HuH-7.5 (cell line): ENCODE measurements at regions not wholly inside any gene's neighbourhood (a gene's known extent, or its start where the extent isn't known, plus 50 kb on each side); places are given as distances from the start of the nearest gene placed in this dataset.

ENCODE experiments used
- DNase-seq: peaks from one replicate; pipeline ENCODE4 v3.0.0; 2011; ENCODE audit warnings: low spot score

DNA sequence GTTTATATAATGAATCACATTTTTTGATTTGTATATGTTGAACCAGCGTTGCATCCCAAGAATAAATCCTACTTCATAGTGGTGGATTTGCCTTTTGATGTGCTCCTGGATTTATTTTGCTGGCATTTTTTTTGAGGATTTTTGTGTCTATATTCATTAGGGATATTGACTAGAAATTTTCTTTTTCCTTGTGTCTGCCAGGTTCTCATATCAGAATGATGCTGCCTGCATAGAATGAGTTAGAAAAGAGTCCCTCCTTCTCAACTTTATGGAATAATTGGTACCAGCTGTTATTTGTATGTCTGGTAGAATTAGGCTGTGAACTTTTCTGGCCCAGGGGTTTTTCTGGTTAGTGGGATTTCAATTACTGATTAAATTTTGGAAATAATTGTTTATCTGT is 457.4 kb upstream of the DSEL start:
- no peak for DNase-seq

DNA sequence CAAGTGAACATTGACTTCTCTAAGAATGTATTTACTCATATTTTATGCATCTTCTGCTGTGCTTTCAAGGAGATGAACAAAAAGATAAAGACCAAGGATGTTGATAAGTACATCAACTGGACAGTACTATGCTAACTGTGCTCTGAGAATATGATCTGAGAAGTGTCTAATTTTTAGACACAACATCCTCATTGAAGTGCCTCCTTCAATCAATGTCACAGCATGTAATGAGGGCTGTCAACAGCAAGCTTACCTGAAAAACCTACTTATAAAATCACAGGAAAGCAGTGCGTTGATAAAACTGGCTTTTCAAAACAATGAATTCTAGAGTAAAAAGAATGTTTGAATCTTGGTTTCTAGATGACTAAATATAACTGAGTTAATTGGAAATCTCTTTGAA is 452.9 kb upstream of the DSEL start:
- DNase-seq: no peak

DNA sequence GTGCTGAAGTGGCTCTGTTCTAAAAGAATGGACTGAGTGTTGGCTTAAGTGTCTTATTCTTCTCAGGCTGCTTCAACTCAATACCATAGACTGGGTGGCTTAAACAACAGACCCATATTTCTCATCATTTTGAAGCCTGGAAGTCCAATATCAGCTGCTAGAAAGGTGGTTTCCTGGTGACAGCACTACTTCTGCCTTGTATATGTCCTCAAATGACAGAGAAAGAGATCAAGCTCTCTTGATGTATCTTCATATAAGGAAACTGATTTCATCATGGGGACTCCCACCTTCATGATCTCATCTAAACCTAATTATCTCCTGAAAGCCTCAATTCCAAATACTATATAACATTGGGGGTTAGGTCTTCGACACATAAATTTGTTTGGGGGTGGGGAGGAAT is 449.7 kb upstream of the DSEL start:
- no peak for DNase-seq

DNA sequence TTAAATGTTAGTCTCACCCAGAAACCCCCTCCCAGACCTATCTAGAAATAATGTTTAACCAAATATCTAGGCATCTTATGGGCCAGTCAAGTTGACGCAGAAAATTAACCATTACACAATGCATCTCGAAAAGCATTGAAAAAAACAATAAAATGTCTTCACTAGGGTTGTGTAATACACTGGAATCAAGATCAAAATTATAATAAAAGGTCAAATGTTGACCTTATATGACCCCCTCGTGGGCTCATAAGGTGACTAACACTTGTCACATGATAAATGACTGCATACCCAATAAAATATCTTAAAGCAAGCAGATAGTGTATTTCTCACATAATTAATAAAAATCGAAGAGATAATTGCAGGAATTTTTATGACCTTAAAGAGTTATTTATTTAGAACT is 447.9 kb upstream of the DSEL start:
- no peak for DNase-seq

DNA sequence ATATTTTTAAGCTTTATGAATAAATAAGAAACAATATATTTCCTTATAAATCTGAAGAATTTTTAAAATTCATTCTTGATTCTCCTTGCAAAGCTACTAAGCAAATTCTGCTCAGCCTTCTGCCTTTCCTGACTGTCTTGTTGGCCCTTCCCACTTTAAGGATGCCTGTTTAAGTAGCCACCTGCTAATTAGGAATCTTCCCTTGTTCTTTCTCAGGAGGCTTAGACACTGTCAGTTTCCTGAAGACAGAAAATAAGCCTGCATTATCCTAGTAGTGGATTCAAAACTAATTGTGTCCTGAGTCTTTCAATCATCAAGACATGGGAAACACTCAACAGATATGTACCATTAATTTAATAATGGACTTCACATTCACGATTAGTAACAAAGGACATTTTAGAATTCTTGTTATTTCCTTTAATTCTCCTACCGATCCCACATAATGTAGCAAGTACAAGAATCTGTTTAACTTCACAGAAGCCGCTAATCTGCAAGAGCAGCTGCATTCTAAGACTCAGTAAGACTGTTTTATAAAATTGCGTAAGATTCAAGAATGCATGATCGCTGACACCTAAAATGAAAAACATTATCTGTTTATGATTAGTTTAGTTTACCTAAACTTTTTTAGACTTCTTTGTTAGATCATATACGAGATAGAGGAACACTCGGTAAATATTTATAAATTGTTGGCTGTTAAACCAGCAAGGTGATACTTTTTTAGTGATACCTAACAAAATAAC is 445.4 kb upstream of the DSEL start:
- DNase-seq: no peak

DNA sequence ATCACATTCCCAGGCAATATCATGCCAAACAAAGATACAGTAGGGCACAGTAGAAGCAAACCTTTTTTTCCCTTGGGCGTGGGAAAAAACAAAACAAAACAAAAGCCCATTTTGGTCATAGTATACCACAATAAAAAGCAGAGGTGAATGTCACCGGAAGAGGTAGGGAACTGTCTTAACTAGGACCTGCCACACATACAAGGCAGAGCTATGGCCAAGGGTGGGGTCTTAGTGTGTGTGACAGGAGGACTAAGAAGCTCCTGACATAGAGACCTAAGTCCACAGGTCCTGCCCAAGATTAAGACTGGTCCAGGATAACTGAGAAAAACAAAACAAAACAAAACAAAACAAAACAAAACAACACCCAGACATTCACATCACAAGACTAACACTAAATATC is 441.2 kb upstream of the DSEL start:
- DNase-seq: no peak

DNA sequence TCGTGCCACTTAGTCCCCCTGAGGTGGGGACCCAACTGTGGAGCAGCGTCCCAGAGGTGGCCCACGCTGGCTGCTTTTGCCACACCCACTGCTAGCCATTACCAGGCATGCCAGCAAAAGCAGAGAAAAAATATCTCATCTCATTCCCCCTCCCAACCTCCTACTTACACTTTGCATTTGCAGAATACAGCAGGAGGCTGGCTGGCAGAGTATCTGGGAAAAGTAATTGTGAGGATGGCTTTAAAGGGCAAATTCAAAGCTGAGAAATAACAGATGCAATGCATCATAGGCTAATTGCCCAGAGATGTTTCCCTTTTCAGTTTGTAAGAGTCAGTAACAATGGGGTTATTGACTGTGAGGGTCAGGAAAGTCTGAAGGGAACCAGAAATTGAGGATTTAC is 438.1 kb upstream of the DSEL start:
- no peak for DNase-seq

DNA sequence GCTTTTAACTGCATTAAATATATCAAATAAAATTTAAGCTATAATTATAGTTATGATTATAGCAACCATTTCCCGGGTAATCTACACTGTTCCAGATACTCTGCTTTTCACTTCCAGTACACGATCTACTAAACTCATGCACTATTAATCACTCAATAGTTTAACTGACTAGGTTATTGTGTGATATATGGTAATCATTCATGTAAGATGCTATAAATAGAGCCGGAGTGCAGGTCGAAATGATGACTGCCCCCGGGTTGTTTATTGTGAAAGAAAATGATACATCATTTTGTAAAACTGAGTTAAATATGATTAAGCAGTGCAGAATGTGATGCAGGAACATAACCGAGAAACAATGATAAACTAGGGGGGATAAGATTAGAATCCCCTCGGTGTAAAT is 434.6 kb upstream of the DSEL start:
- no peak for DNase-seq

DNA sequence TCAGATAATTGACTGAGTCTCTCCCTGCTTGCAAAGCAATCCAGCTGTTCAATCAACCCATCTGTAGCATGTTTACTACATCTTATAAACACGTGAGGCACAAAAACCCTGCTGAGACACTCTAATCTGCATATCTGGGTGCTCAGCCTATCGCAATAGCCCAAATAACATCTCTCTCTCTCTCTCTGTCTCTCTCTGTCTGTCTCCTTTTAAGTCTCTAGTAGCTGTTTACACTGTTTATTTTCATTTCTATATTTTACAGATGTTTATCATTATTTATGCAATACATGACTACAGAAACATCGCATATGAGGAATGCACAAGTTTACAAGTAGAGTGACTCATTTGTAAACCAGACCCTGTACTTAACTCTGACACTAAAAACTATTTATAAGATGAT is 422.1 kb upstream of the DSEL start:
- DNase-seq: no peak

DNA sequence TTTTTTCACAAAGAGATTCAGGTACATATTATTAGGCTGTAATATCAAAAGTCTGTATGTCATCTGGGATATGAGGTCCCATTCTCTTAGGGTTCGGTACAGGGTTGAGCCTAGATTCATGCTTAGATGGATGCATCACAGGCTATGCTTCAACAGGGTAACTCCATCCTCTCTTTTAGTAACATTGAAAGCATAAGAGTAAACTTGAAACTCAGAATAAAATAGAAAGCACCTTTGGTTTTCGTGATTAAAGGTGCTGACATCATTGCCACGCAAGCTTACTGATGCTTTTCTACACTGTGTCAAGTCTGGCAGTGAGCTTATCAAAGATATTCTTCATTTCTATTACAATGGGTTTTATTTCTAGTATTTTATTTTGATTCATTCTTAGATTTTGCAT is 419.1 kb upstream of the DSEL start:
- no peak for DNase-seq

DNA sequence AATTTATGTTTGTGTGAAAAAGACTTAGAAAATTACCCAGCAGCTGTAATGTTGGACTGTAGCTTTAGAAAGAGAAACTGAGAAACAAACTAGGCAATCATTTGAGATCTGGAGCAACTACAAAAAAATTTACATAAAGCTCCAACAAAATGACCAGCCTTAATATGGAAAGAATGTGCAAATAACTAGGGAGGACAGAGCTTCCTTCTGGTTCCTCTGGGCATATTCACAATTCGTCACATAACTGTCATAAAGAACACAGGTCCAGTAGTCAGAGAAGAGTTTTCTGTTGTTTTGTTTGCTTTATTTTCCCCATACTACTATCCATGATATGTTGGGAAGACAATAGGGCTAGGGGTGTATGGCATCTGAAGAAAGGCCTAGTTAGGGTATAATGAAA is 416.8 kb upstream of the DSEL start:
- DNase-seq: no peak

DNA sequence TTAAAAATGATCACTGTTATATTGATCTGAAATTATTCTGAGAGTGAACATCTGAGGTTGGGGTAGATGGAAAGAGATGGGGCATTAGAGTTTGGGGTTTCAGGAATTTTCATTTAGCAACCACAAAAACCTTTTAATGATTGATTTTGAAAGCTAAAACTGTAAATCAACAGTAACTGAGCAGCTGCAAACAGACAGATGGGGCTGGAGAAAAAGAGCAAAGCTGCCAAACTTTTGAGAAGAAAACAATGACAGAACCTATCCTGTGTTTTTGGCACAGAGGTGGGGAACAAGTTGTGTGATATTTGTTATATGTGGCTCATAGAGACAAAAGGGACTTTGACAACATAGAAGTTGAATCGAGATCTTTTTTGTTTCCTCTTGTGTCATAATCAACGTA is 415.8 kb upstream of the DSEL start:
- no peak for DNase-seq

DNA sequence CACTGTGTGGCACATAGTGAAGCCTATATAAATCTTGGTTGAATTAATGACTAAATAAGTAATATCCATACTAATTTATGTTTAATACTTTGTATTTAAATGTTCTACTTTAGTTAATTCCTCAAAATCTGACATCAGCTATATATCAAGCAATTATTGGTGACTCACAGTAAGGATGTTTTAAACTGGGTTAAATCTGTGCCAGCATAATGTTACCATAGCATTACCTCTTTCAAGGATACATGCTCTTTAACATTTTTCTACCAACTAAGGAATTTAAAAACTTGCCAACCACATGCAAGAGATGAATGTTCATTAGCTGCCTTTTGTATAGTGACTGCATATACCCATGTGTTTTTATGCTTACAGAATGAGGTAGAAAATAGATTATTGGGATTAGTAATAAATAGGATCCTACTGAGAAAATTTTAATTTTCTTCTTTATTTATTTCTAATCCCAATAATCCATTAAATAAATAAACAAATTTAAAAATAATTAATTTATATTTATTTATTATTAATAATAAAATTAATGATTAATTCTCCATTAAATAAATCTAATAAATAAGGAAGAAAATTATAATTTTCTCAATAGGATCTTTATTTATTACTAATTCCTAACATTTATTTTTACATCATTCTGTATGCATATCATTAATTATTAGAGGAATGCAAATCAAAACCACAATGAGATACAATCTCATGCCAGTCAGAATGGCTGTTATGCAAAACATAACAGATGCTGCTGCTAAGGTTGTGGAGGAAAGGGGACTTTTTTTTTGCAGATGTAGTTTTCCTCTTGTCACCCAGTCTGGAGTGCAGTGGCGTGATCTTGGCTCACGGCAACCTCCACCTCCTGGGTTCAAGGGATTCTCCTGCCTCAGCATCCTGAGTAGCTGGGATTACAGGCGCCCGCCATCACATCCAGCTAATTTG is 410.7 kb upstream of the DSEL start:
- DNase-seq: no peak

DNA sequence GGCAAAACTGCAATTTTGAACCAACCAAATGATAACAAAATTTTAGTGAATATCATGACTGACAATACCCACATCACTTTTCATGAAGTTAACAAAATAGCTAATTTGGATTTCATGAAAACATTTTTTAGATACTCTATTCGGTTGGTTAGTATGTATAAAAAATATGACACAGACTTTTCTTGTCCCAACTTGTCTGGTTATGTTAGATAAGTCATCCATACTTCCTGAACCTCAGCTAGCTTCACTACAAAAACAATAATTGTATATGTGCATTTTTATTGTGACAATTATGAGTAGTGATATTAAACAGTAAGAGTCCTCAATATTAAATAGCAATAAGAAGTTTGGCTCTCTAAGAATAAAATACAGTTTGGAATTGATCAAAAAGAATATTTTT is 408.1 kb upstream of the DSEL start:
- DNase-seq: no peak

DNA sequence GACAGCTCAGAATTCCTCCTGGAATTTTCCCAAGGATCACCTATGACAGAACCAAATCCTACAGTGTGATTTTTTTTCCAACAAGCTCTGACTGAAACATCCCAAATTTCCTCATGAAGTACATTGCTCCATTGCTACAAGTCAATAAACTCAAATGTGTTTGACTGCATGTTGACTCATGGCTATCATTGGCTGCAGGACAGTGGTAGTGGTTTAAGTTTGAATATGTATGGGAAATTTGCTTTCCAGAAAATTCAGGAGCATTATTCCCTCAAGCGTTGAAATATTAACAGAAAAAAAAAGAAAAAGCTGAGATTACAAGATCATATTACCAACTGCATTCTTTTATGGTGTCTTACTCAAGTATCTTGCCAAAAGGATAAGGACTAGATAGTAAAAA is 402.8 kb upstream of the DSEL start:
- no peak for DNase-seq

DNA sequence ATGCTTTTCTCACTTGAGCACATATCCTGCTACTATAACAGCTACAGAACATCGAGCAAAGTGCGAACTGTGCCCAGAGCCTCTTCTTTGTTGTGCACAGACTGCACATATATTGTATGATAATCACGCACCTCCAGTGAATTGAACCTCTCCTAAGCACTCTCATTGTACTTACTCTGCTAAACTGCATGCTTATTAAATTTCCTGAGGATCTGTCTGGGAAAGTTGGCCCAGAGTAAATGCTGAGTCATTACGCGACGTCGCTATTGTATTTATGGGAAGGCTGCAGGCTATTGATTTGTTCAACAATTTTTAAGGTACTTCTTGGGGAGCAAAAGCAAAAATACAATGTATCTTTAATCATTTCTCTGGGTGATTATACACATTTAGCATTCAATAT is 399.6 kb upstream of the DSEL start:
- no peak for DNase-seq

DNA sequence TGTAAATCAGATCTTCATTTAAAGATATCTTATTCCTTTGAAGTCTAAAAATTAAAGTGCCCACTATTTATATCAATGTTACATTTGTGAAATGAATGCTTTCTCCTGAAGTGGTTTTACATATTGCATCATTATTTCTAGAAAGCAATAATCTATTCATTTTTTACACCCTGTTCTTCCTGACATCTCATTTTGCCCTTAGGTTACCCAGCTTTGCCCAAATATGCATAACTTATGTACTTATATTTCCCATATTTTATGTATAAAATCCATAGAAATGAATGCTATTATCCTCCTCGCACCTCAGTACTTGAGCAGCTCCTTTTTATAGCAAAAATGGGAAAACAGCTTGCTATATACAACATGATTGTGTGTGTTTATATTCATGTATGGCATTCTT is 396.5 kb upstream of the DSEL start:
- no peak for DNase-seq

DNA sequence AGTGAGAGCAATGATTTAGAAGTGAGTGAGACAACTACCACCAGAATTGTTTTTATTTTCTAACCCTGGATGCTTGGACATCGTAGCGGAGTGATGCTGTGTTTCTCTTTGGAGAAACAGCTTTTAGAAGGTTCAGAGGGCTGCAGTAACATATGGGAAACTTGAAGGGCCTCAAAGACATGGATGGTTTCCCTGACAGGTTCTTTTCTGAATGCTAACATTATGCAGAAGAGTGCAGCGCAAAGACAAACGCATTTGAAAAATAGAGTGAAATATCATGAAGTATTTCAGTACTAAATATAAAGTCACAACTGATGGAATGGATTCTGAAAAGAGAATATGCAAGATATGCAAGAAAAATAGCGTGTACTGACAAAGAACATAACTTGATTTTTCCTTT is 385.1 kb upstream of the DSEL start:
- DNase-seq: no peak

DNA sequence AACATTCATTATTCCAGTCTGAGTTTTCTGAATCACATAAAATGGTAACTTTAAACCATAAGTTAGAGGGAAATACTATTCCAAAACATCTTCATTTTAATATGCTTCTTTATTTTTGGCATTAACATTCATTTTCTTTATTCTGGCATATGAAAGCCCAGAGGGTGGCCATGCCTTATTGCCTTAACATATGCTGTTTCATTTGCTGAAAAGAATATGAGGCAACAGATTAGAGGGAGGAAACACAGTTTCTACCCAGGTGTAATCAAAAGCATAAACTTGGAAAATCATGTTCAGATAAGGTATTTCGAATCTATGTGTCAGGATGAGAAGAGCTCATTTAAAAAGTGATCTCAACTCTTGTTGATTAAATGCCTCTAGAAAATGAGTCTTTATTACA is 379.9 kb upstream of the DSEL start:
- DNase-seq: no peak

DNA sequence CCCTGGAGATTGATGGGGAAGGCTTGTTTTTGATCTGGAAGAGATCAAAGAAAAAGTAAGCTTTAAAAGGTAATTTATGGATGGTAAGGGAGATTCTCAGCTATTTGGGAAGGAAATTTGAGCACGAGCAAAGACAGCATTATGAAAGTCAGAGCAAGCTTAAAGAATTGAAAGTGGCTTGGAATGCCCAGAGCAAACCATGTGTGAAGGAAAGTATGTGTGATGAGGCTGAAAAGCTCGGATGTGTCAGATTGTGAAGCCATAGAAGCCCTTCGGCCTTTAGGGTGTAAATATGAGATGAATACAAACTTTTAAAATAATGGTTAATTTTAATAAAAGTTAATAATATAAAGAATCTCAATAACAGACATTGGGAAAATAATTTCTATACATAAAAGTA is 377.4 kb upstream of the DSEL start:
- DNase-seq: no peak

DNA sequence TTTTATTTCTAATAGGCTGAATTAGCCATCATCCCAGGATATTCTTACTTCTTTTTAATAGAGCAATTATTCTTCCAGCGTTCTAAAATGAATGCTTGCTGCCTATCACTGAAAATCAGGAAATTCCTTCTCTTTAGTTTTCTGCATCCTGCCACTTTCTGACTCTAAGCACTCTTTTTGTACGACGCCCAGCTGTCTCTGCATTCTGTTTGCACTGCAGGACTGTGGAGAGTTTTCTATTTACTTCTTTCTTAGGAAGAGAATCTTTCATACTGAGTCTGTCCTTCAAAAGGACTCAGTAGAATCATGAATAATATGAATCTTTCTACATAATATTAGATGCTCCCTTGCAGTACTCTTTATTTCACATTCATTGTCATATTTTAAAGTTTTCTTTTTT is 360.4 kb upstream of the DSEL start:
- no peak for DNase-seq

DNA sequence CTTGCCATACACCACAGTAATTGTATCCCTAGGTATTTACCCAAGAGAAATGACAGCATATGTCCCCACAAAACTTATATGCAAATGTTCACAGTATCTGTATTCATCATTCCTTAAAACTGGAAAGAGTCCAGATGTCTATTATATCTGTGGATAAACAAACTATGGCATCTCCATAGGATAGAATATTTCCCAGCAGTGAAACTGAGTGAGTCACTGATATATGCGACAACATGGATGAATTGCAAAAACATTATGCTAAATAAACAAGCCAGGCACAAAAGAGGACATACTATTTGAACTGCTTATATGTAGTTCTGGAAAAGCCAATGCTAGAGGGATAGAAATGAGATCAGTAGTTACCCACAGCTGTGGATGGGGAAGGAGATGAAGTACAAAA is 359.4 kb upstream of the DSEL start:
- DNase-seq: no peak

DNA sequence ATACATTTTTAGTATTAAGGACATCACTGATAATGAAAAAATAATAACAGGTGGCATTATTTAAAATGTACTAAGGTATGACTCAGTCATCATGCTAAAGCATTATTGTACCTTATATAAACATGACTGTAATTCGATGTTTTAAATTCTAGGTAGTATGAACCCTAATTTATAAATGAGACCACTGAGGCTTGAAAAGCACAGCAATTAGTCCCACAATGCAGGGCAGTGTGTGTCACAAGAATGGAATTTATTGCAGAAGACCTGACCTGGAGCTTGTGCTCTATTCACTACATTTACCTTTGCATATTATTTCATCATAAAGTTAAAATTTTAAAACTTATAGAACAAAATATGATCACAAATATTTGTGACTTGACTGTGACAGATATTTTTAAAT is 358.5 kb upstream of the DSEL start:
- no peak for DNase-seq

DNA sequence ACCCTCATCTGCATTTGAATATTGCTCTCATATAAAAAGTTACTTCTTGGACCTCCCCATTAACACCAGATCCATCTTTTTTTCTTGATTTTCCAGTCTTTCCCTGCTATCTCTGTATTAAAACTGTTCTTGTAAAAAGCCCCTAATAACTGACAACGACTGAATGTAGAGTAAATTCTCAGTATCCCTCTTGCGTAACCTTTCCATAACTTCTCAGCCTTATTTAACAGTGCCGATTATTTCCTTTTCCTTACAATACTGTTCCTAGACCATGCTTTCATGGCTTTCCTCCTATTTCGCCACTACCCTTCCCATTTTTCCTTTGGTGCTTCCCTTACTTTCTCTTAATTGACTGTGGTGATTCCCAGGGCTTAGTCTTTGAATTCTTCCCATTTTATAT is 348.9 kb upstream of the DSEL start:
- no peak for DNase-seq
